SK-N-SH (cell line): ENCODE measurements at regions not wholly inside any gene's neighbourhood (a gene's known extent, or its start where the extent isn't known, plus 50 kb on each side); places are given as distances from the start of the nearest gene placed in this dataset.

Experiments
- CTCF ChIP-seq: fragments of 200-600 bp; sonication (generic); IDR thresholded peaks from 2 replicates; pipeline ENCODE4 v1.6.1; 2017; ENCODE audit warnings: antibody characterized with exemption, mild to moderate bottlenecking, moderate library complexity
- EP300 ChIP-seq, 2 experiments: IDR thresholded peaks; 2 replicates each; pipeline versions ENCODE4 v1.4.0 to v1.6.1; 2012; ENCODE audit warnings: borderline replicate concordance in 1 of 2, low read depth in 1 of 2, low read length in 1 of 2
- FOXM1 ChIP-seq: IDR thresholded peaks from 2 replicates; pipeline ENCODE4 v1.4.0; 2012; ENCODE audit warnings: low read depth, mild to moderate bottlenecking
- MAX ChIP-seq: IDR thresholded peaks from 2 replicates; pipeline ENCODE4 v1.4.0; 2012; ENCODE audit warnings: low read depth
- POLR2AphosphoS5 ChIP-seq: IDR thresholded peaks from 2 replicates; pipeline ENCODE4 v1.6.1; 2012; ENCODE audit warnings: low read depth, low read length
- TCF12 ChIP-seq: IDR thresholded peaks from 2 replicates; pipeline ENCODE4 v1.4.0; 2012
- YY1 ChIP-seq: IDR thresholded peaks from 2 replicates; pipeline ENCODE4 v1.4.0; 2012; ENCODE audit warnings: low read depth, mild to moderate bottlenecking

- TF ChIP-seq CTCF (no peak), POLR2AphosphoS5 (no peak), FOXM1 (no peak), MAX (no peak), TCF12 (no peak), EP300 (IDR thresholded peaks at IDR 0.05; ENCODE audit: borderline replicate concordance in 1 of 2, low read depth in 1 of 2, low read length in 1 of 2) (no peak), YY1 (no peak)
These were observed 51.7 kb upstream of the TBX5 start for GRCh38 chr12:114457620-114458019.
